H1 (cell line): ENCODE measurements at regions not wholly inside any gene's neighbourhood (a gene's known extent, or its start where the extent isn't known, plus 50 kb on each side); places are given as distances from the start of the nearest gene placed in this dataset.

ENCODE experiments used
- CHD7 ChIP-seq: fragments of 300-600 bp; sonication (generic); IDR thresholded peaks from 2 replicates; pipeline ENCODE4 v1.7.1; 2012; ENCODE audit warnings: low read length, moderate library complexity, mild to moderate bottlenecking, inconsistent platforms; ENCODE audit not compliant: insufficient replicate concordance
- E2F6 ChIP-seq: IDR thresholded peaks from 2 replicates; pipeline ENCODE4 v1.6.1; 2012; ENCODE audit warnings: inconsistent platforms
- EGR1 ChIP-seq: IDR thresholded peaks from 2 replicates; pipeline ENCODE4 v1.6.1; 2011; ENCODE audit warnings: low read depth, low read length, borderline replicate concordance
- EZH2 ChIP-seq: fragments of 200-600 bp; sonication (generic); IDR thresholded peaks from 2 replicates; pipeline ENCODE4 v1.7.1; 2012; ENCODE audit warnings: low read depth, mild to moderate bottlenecking, moderate library complexity, low read length, inconsistent platforms; ENCODE audit not compliant: severe bottlenecking
- FOSL1 ChIP-seq: IDR thresholded peaks from 2 replicates; pipeline ENCODE4 v1.6.1; 2011; ENCODE audit warnings: mild to moderate bottlenecking, low read depth, low read length, moderate library complexity; ENCODE audit not compliant: insufficient read depth
- JUND ChIP-seq: IDR thresholded peaks from 2 replicates; pipeline ENCODE4 v1.6.1; 2011; ENCODE audit warnings: mild to moderate bottlenecking, improper control_type of control experiment, low read length
- KDM1A ChIP-seq: fragments of 200-600, 300-600 bp; sonication (generic); IDR thresholded peaks from 2 replicates; pipeline ENCODE4 v1.7.1; 2016; ENCODE audit warnings: mild to moderate bottlenecking, low read length, borderline replicate concordance
- MAX ChIP-seq: IDR thresholded peaks from 2 replicates; pipeline ENCODE4 v1.6.1; 2012; ENCODE audit warnings: inconsistent platforms
- POLR2AphosphoS5 ChIP-seq: IDR thresholded peaks from 2 replicates; pipeline ENCODE4 v1.6.1; 2011; ENCODE audit warnings: low read depth, low read length
- SIRT6 ChIP-seq: IDR thresholded peaks from one replicate; pipeline ENCODE4 v1.7.1; 2012; ENCODE audit warnings: low read length, inconsistent platforms
- SP2 ChIP-seq: IDR thresholded peaks from 2 replicates; pipeline ENCODE4 v1.6.1; 2012; ENCODE audit warnings: mild to moderate bottlenecking, low read length, inconsistent platforms
- SP4 ChIP-seq: IDR thresholded peaks from 2 replicates; pipeline ENCODE4 v1.6.1; 2012; ENCODE audit warnings: low read length, inconsistent platforms
- TEAD4 ChIP-seq: IDR thresholded peaks from 2 replicates; pipeline ENCODE4 v1.6.1; 2012; ENCODE audit warnings: low read depth, low read length, inconsistent platforms, mixed read lengths

DNA sequence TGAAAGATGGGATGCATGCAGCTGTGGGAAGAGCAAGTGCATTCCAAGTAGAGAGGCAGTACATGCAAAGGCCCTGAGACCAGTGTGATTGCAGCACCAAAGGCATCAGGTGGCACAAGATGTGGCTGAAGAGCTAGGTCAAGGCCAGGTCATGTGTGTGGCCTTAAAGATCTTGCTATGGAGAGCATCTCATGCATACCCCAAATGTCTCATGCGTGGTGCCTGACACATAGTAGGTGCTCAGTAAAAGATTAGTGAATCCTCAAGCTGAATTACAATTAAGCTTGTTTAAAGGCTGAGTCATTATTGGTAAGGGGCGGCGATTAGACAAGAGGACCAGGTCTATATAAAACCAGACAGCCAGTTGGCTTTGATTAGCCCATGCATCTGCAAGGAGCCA is 336.6 kb downstream of the FGFR2 start (continued):
- TF ChIP-seq CHD7 (no peak), FOSL1 (no peak), SP2 (no peak), SIRT6 (no peak), POLR2AphosphoS5 (no peak), EGR1 (no peak), EZH2 (no peak), E2F6 (no peak), SP4 (no peak), JUND (no peak), MAX (no peak), TEAD4 (no peak), KDM1A (no peak)
